ENCODE measurements at regions not wholly inside any gene's neighbourhood (a gene's known extent, or its start where the extent isn't known, plus 50 kb on each side); places are given as distances from the start of the nearest gene placed in this dataset.

DNA sequence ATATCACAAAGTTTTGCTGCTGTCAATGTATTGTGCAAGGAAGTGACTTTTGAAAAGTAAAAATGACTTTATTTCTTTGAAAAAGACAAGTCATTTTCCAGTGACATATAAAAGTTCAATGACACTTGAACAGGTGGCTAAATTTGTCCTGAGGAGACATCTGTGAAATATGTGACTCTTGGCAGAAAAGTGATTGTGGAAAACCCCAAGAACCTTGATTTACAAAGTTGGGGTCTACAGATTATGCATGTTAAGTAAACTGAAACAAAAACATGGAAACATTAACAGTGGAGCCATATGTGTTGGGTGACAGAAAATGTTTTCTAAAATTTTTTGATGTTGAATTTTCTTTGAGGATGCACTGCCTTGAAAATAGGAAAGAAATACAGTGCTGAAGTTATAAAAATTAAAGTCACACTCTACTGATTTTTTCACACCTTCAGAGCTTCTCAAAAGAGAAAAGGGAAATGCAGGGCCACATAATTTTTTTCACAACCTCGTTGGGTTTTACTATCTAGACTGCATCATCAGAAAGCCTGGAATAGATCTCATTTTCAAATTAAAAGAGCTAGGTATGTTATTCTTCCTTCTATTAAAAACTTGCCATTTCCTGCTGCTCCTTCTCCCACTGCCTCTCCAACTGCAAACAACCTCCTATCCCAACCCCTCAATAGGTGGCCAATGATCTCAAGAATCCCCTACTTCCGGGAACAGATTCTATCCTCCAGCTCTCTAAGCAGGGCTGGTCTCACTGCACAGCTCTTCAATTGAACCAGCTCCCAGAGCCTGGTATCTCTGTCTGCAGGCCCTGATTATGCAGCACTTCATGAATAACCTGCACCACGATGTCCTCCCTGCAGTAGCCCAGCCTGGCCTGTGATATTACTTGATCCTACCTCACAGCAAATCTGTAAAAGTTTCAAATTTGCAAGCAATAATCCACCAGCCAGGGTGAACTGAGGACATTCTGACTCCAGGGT lies 570.8 kb upstream of the CPEB2 start:
- DNase-seq (ENCODE audit: low read depth), result no peak

DNA sequence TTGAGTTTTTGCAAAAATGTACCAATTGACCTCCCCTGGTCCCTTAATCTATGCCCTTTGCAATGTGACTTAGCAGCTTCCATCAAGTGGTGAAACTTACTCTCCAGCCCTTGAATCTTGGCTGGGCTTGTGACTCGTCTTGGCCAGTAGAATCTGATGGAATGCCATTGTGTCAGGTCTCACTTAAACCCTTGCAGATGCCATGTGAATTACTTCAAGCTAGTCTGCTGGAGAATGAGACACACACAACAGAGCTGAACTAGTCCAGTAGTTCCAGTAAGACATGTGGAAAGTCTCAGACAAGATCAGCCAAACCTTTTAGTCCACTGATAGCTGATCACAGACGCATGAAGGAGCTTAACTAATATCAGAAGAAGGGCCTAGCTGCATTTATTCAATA lies 567.8 kb upstream of the CPEB2 start:
- DNase-seq (ENCODE audit: low read depth), result peak; percentile 42

DNA sequence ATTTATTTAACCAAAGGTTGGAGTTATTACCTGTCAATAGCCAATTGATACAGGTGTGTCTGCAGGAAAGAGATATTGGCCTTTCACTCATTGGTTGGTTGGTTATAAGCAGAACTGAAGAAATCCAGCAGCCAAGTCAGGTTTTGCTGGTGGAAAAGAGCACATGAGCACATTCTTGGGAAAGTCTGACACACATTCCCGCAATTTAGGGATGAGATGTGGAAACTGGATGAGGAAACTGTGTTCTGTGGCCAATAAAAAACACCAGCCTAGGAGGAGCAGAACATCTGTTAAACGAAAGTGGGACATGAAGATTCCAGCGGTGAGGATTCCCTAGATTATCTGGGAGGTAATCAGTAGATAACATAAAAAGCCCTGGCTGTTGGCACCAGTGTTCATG lies 567.4 kb upstream of the CPEB2 start:
- no peak for DNase-seq (ENCODE audit: low read depth)

DNA sequence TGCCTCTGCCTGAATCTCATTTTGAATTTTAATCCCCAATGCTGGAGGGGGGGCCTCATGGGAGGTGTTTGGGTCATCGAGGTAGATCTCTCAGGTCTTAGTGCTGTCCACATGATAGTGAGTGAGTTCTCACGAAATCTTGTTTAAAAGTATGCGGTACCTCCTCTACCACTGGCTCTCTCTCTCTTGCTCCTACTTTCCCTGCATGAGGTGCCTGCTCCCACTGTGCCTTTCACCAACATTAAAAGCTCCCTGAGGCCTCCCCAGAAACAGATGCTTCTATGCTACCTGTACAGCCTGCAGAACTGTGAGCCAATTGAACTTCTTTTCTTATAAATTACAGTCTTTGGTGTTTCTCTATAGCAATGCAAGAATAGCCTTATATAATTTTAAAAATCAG lies 560.7 kb upstream of the CPEB2 start:
- DNase-seq (ENCODE audit: low read depth), result no peak

DNA sequence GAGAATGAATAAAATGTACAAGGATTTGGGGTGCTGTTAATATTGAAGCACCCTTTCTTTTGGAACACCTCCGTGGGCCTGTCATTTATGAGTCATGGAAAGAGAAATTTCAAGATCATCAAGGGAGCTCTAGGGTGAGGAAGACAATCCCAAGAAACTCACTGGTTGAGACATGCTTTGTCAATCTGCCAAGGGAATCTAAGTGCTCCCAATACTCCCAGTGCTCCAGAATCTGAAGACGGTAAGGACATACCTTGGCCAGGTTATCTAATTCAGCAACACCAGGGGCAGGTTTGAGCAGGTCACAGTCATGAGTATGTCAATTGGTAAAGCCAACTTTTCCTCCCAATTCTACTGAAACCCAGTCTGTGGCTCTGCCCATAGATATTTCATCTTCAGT lies 556.4 kb upstream of the CPEB2 start:
- DNase-seq (ENCODE audit: low read depth), result peak; percentile 10

DNA sequence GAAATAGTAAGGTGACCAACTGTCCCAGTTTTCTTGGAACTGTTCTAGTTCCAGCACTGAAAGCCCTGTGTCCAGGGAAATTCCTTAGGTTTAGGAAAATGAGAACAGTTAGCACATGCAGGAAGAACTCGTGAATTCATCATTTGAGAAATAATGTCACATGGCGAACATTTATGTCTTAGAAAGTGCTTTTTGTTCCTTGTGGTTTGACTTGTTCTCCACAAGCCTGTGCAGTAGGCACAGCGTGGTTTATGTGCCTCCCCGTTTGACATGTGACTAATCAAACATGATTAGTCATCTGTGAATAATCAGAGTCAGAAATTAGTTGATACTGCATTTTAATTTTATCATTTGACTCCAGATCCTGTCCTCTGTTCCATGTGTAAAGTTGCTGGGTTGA lies 556.0 kb upstream of the CPEB2 start:
- peak; percentile 81 for DNase-seq (ENCODE audit: low read depth)

DNA sequence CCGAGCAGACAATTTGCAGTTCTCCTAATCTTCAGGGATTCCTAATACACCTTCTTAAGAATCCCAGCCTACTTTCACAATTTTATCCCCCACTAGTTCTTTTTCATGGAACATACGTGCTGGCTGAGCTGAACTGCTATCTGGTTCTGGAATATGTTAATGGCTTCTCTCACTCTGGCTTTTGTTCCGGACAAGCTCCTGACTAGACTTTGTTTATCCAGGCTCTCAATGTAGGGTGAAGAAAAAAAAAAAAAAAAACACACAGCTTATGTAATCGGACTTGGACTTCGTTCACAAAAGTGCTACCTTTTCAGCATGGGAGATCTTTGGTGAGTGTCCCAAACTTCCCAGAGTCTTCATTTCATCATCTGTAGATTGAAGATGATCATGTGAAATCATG lies 555.4 kb upstream of the CPEB2 start:
- DNase-seq (ENCODE audit: low read depth), result peak; percentile 28

DNA sequence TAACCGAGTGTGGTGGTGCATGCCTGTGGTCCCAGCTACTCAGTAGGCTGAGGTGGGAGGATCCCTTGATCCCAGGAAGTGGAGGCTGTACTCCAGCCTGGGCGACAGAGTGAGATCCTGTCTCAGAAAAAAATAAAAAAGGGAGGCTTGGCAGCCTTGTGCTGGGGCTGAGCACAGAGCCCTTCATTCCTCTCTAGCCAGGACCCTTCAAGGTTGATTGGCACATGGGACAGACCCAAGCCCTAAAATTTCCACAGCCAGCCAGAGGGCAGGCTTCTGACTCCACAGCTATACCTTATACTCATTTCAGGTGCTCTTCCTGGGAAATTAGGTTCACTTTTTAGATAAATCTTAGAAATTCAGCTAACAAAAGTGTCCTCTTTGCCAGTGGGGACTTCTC lies 553.0 kb upstream of the CPEB2 start:
- no peak for DNase-seq (ENCODE audit: low read depth)

DNA sequence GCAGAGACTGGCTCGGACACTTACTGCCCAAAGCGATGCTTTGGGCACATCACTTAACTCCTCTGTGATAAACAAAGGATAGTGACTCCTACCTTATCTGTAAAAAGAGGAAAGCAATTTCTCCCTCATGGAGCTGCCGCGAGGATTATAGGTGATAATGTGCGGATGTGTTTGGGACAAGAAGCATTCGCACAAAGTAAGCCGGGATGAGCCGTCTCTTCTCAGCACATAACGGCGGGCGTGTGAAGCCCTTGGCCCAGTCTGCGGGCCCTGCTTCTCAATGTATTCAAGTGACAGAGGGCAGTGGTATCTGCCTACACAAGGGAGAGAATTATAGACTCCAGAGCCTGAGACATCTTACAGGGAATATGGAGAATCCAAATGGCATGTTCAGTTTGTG lies 550.3 kb upstream of the CPEB2 start:
- no peak for DNase-seq (ENCODE audit: low read depth)

DNA sequence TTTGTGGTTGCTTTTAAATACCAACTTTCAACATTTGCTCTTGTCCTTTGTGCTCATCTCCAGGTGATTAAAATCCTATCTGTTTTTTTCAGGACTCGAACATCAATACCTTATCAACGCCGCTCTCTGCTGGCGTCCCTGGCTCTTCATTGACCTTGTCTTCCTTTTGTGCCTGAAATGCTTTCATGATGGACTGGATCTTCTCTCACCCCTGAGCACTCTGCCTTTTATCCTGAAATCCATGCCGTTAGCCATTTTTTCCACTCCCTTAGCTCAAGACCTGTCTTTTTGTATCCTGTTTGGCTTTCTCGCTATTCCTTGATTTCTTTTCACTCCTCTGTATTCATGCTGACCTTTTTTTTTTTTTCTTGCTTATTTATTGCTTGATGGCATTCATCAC lies 549.5 kb upstream of the CPEB2 start:
- DNase-seq (ENCODE audit: low read depth), result no peak

DNA sequence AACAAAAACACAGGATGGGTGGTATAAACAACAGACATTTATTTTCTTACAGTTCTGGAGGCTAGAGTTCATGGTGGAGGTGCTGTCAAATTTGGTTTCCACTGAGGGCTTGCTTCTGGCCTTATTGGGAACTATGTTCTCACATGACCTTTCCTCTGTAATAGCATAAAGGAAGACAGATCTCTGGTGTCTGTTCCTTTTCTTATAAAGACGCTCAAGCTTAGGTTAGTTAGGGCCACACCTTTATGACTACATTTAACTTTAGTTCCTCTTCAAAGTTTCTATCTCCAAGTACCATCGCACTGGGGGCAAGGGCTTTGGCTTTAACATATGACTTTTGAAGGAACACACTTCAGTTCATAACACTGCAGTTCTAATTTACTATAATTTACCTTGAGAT lies 543.8 kb upstream of the CPEB2 start:
- DNase-seq (ENCODE audit: low read depth), result no peak

DNA sequence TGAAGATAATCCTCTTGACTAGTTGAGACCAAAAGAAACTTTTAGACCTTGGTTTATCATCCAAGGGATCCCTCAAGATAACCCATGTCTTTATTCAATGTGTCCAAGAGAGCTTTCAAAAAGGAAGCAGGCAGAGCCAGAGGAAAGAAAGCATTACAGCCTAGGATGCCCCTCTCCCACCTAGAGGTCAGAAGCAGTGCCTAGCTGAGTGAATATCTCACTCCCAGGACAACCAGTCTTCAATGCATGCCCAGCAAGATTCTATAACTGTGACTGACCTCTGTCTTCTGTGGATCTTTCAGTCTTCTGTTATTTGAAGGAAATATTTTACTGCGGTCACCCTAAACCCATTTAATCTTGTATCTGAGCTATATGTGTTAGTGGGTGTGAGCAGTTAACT lies 537.2 kb upstream of the CPEB2 start:
- no peak for DNase-seq (ENCODE audit: low read depth)

DNA sequence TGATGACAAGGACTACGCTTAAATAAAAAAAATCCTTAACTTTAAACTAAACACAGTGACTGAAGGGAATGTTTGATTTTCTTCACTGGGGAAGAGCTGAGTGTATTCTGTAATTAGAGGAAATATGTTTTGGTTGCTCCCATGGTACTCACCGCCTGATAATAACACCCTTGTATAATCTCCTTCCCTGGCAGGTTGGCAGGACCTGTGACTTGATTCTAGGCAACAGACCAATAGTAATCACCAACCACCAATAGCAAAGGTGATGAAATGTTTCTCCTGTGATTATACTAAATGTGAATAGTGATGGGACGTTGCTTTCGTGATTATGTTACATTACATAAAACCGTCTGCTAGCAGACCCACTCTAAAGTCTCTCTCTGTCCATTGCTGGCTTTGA lies 536.8 kb upstream of the CPEB2 start:
- no peak for DNase-seq (ENCODE audit: low read depth)

DNA sequence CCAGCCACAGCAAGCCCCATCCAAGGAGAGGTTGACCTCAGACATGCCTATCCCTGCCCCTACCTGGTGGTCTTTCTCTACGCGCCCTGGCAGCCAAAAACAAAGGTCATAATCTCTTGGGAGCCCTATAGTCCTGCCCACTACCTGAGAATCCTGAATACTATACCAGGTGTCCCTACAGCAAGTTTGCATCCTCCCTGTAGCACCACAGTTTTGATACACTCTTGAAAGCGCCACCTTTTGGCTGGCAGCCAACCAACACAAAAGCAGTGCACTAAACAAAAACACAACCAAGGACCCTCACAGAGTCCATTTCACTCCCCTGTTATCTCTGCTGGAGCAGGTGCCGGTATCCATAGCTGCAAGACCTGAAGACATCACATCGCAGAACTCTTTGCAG lies 523.8 kb upstream of the CPEB2 start:
- no peak for DNase-seq (ENCODE audit: low read depth)

DNA sequence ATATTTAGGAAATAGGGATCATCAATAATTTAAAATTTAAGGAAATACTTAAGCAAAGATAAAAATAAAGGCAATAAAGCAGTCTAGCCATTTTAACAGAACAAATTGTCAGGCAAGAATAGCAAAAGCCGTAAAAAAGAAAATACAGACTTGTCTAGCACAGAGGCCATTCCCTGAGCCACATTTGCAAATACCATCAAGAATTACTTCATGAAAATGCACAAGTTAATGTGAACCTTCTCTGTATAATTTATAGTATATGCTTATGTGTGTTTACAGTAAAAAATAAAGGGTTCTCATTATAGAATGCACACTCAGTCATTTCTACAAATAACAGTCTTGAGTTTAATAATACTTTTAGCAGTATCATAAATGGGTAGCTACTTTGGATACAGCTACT lies 505.9 kb upstream of the CPEB2 start:
- DNase-seq (ENCODE audit: low read depth), result no peak

DNA sequence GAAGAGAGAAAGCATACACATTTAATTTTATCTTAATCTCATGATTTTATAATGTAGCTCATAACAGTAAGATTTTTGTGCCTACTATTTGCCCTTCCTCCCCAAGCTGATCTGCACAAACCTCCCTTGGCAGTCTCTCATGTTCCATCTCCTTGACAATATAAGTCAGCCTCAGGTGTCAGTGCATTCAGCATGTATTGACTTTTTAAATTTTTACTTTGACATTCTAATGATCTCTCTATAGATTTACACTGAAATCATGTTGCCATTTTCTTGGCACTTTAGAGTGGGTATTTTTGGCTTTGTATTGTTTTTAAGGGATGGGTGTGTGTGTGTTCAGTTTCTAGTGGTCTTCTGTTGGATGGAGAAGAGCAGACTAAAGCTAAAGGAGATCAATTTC lies 505.3 kb upstream of the CPEB2 start:
- DNase-seq (ENCODE audit: low read depth), result no peak

DNA sequence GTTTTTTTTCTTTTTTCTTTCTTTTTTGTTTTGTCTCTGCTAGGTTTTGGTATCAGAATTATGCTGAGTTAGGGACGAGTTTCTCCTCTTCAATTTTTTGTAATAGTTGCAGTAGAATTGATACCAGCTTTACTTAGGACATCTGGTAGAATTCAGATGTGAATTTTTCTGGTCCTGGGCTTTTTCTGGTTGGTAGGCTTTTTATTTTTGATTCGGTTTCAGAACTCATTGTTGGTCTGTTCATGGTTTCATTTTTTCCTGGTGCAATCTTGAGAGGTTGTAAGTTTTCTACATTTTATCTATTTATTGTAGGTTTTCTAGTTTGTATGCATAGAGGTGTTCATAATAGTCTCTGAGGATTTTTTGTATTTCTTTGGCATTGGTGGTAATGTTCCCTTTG lies 498.1 kb upstream of the CPEB2 start:
- DNase-seq (ENCODE audit: low read depth), result no peak

DNA sequence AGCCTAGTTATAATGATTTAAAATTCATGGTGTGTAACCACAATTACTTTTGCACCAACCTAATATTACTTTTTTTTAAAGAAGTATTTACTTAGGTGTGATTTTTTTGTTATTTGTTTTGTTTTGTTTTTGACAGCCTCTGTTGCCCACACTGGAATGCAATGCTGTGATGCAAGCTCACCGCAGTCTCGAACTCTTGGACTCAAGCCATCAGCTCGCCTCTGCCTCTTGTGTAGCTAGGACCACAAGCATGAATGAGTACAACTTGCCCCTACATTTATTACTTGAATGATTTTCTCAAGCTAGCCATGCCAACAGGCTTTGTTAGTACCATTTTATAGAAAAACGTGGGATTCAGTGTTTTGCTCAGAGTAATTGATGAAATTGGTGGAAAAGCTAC lies 488.8 kb upstream of the CPEB2 start:
- peak; percentile 37 for DNase-seq (ENCODE audit: low read depth)

DNA sequence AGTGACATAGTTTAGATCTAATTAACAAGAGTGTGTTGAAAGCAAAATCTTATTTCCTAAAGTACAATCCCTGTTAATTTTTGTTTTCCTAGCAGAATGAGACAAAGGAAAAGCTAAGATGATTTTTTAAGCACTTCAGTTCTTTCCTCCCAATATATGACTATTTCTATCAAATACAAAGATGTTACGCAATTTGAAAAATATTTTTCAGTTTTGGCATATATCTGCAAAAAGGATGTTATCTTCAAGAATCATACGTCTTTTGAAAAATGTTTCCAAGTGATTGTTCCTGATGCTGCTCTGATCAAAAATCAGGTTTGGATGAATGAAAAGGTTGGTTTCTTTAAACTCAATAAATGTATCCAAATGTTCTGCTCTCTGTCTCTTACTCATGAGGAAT lies 486.7 kb upstream of the CPEB2 start:
- DNase-seq (ENCODE audit: low read depth), result no peak

DNA sequence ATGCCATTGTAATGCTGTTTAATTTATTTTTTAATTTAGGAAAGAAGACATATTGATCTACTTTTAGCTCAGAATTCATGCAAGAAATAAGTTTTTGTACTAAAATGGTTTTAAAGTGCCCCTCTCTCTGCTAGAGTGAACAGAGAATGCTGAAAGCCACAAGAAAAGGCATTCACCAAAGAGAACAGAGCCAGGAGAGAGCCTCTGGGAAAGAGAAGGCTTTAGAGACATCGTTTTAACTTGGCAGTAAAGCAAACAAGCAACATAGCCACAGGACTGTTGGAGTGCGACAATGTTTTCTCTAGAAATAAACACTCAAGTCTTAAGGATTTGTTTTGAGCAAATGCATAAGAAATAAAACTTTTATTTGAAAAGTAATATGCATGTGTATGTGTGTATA lies 484.1 kb upstream of the CPEB2 start:
- peak; percentile 42 for DNase-seq (ENCODE audit: low read depth)

DNA sequence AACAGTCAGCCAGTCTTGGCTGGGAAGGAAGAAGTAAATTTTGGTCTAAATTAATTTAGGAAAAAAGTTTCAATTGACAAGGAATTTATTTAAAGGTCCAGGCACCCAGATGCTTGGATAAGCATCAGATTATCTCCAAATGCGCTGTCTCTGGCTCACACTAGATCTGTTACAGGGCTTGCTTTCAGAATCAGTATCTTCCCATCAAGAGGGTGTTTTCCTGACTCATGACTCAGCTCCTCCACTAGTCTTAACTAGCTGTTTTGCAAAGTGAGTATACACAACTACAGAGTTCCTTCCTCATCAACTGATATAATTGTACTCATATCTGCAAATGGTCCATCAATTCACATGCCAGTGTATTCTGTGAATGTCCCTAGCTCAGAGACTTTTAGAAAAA lies 482.1 kb upstream of the CPEB2 start:
- DNase-seq (ENCODE audit: low read depth), result peak; percentile 26

DNA sequence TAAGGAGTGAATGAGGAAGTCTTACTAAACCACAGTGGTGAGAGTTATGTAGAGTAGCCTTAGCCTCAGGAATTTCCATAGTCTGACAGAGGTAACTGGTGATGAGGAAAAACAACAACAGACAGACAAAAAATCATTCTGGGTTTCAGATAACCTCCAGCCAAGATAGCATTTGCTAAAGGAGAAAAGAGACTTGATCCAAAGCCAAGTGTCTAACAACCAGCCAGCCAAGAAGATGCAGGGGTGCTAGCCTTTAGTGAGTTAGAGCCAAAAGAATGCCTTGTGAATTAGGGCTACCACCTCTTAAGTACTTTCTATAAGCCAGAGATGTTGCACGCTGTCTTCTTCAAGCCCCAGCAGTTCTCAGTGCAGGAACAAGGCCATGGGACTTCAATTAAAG lies 478.0 kb upstream of the CPEB2 start:
- peak; percentile 2 for DNase-seq (ENCODE audit: low read depth)

DNA sequence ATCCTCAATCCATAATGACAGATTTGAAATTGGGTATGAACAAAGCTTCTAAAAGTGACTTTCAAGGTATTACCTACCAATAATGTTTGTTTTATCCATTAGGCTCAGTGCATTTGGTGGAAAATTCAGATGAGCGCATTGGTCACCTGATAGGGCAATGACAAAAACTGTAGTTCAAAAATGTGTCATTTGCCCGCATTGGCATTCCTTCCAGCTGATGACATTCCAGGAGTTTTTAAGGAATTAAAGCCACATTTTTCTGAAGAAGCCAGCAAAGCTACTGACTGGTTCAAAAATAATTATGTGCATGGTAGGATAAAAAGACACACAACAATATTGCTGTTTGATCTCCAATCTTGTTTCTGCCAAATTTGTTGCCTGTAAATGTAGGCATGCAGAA lies 473.4 kb upstream of the CPEB2 start:
- no peak for DNase-seq (ENCODE audit: low read depth)

DNA sequence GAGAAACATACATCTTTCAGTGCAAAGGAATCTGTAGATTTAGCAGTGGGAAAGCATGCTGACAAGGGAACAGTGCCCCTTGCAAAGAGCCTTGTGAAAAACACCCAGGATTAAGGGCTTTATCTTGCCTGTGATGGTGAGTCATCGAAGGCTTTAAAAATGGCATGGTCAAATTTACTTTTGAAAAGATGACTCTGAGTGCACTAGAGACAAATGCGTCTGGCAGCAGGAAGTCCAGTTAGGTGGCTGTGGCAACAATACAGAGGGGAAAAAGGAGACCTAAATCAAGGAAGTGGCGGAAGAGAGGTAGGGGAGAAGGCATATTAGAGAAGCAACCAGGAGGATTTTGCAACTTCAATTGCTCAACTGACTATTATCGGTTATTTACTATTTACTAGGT lies 472.6 kb upstream of the CPEB2 start:
- DNase-seq (ENCODE audit: low read depth), result peak; percentile 9

All from renal cortical epithelial cell (primary cell).